SK-N-SH treated with all-trans-retinoic acid at 6 μM for 48 hours (cell line): ENCODE measurements at regions not wholly inside any gene's neighbourhood (a gene's known extent, or its start where the extent isn't known, plus 50 kb on each side); places are given as distances from the start of the nearest gene placed in this dataset.

ENCODE experiments used
- ATAC-seq: fragments of 200-7000 bp; cut with Tn5 transposase; 3 replicates; pipeline ENCODE4 v1.9.1; 2020; ENCODE audit warnings: mild to moderate bottlenecking, moderate library complexity
- ARNTL ChIP-seq: fragments of 450-650 bp; formaldehyde crosslinking; IDR thresholded peaks from 2 replicates; pipeline ENCODE4 v1.5.0; 2020; ENCODE audit warnings: low read depth, mild to moderate bottlenecking, moderate library complexity, borderline replicate concordance
- BACH2 ChIP-seq: fragments of 250-450 bp; sonication (Bioruptor Pico); IDR thresholded peaks from 2 replicates; pipeline ENCODE4 v1.9.0; 2021; ENCODE audit warnings: mild to moderate bottlenecking, borderline replicate concordance
- CSDC2 ChIP-seq: fragments of 250-450 bp; sonication (Bioruptor Pico); IDR thresholded peaks from 2 replicates; pipeline ENCODE4 v1.5.0; 2020; ENCODE audit warnings: mild to moderate bottlenecking, moderate library complexity
- ESRRG ChIP-seq: fragments of 250-450 bp; sonication (Bioruptor Pico); IDR thresholded peaks from 2 replicates; pipeline ENCODE4 v1.6.1; 2021; ENCODE audit warnings: mild to moderate bottlenecking
- GLIS3 ChIP-seq: fragments of 250-450 bp; sonication (Bioruptor Pico); IDR thresholded peaks from 2 replicates; pipeline ENCODE4 v1.5.0; 2020; ENCODE audit warnings: mild to moderate bottlenecking, moderate library complexity
- ISL1 ChIP-seq: fragments of 250-450 bp; sonication (Bioruptor Pico); IDR thresholded peaks from 2 replicates; pipeline ENCODE4 v2.1.2; 2022; ENCODE audit warnings: mild to moderate bottlenecking, moderate library complexity
- OSR1 ChIP-seq: fragments of 250-450 bp; sonication (Bioruptor Pico); IDR thresholded peaks from 2 replicates; pipeline ENCODE4 v1.8.0; 2022; ENCODE audit warnings: moderate library complexity, mild to moderate bottlenecking, inconsistent platforms
- PPARA ChIP-seq: fragments of 250-450 bp; sonication (Bioruptor Pico); IDR thresholded peaks from 2 replicates; pipeline ENCODE4 v1.5.0; 2020; ENCODE audit warnings: mild to moderate bottlenecking, borderline replicate concordance
- RARB ChIP-seq: fragments of 250-450 bp; sonication (Bioruptor Pico); IDR thresholded peaks from 2 replicates; pipeline ENCODE4 v1.8.0; 2021; ENCODE audit warnings: mild to moderate bottlenecking, moderate library complexity
- SNAI2 ChIP-seq: fragments of 250-450 bp; sonication (Bioruptor Pico); IDR thresholded peaks from 2 replicates; pipeline ENCODE4 v1.5.0; 2020; ENCODE audit warnings: mild to moderate bottlenecking, moderate library complexity
- TCF4 ChIP-seq: fragments of 250-450 bp; sonication (Bioruptor Pico); IDR thresholded peaks from 2 replicates; pipeline ENCODE4 v1.8.0; 2021; ENCODE audit warnings: mild to moderate bottlenecking, moderate library complexity, borderline replicate concordance
- ZC3H10 ChIP-seq: fragments of 250-450 bp; sonication (Bioruptor Pico); IDR thresholded peaks from 2 replicates; pipeline ENCODE4 v1.5.1; 2021; ENCODE audit warnings: mild to moderate bottlenecking, moderate library complexity
- ZFP3 ChIP-seq: fragments of 250-450 bp; sonication (Bioruptor Pico); IDR thresholded peaks from 2 replicates; pipeline ENCODE4 v1.5.0; 2020; ENCODE audit warnings: mild to moderate bottlenecking, moderate library complexity
- ZFP30 ChIP-seq: fragments of 450-650 bp; formaldehyde crosslinking; IDR thresholded peaks from 2 replicates; pipeline ENCODE4 v1.5.0; 2022; ENCODE audit warnings: mild to moderate bottlenecking, moderate library complexity
- ZNF565 ChIP-seq: fragments of 450-650 bp; formaldehyde crosslinking; conservative IDR thresholded peaks from 2 replicates; pipeline ENCODE4 v1.5.0; 2020; ENCODE audit warnings: low read depth, mild to moderate bottlenecking, moderate library complexity
- ZNF70 ChIP-seq: fragments of 450-650 bp; formaldehyde crosslinking; IDR thresholded peaks from 2 replicates; pipeline ENCODE4 v1.5.0; 2020; ENCODE audit warnings: mild to moderate bottlenecking, moderate library complexity
- ZNF8 ChIP-seq: fragments of 450-650 bp; formaldehyde crosslinking; IDR thresholded peaks from 2 replicates; pipeline ENCODE4 v1.5.0; 2020; ENCODE audit warnings: mild to moderate bottlenecking, moderate library complexity
- TF ChIP-seq, protein P1 (sequence below): fragments of 250-450 bp; sonication (Bioruptor Pico); IDR thresholded peaks from 2 replicates; pipeline ENCODE4 v1.5.1; 2020; ENCODE audit warnings: low read depth, mild to moderate bottlenecking, moderate library complexity
- TF ChIP-seq, protein P2 (sequence below): fragments of 250-450 bp; sonication (Bioruptor Pico); IDR thresholded peaks from 2 replicates; pipeline ENCODE4 v1.8.0; 2020; ENCODE audit warnings: mild to moderate bottlenecking, moderate library complexity, borderline replicate concordance
- TF ChIP-seq, protein P3 (sequence below): fragments of 250-450 bp; sonication (Bioruptor Pico); IDR thresholded peaks from 2 replicates; pipeline ENCODE4 v1.8.0; 2021; ENCODE audit warnings: low read depth, mild to moderate bottlenecking, moderate library complexity, borderline replicate concordance
- TF ChIP-seq, protein P4 (sequence below): fragments of 250-450 bp; sonication (Bioruptor Pico); IDR thresholded peaks from 2 replicates; pipeline ENCODE4 v1.5.1; 2021; ENCODE audit warnings: mild to moderate bottlenecking, moderate library complexity
- TF ChIP-seq, protein P5 (sequence below): fragments of 250-450 bp; sonication (Bioruptor Pico); IDR thresholded peaks from 2 replicates; pipeline ENCODE4 v1.5.0; 2020; ENCODE audit warnings: mild to moderate bottlenecking, moderate library complexity

DNA sequence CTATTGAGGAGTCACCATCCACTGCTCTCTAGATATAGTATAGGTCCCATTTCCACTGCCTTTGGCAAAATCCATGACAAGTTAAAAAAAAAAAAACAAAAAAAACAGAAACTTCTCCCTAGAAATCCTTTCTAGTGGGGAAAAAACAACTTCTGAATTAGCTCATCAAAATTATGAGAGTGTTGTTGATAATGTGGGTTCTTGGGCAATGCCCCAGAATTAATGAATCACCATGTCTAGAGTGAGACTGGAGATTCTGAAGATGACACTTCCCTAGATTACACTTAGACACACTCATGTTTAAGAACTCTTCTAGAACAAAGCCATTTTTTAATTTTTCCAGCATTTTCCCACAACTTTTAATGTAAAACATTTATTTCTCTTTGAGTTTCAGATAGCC lies 728.0 kb upstream of the C9orf72 start (continued):
- TF ChIP-seq, protein P1, sequence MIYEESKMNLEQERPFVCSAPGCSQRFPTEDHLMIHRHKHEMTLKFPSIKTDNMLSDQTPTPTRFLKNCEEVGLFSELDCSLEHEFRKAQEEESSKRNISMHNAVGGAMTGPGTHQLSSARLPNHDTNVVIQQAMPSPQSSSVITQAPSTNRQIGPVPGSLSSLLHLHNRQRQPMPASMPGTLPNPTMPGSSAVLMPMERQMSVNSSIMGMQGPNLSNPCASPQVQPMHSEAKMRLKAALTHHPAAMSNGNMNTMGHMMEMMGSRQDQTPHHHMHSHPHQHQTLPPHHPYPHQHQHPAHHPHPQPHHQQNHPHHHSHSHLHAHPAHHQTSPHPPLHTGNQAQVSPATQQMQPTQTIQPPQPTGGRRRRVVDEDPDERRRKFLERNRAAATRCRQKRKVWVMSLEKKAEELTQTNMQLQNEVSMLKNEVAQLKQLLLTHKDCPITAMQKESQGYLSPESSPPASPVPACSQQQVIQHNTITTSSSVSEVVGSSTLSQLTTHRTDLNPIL = no peak
- TF ChIP-seq GLIS3 (no peak), ARNTL (CRISPR knock-in tag) (no peak), OSR1 (no peak), ESRRG (CRISPR knock-in tag) (no peak), ZC3H10 (CRISPR knock-in tag) (no peak)

DNA sequence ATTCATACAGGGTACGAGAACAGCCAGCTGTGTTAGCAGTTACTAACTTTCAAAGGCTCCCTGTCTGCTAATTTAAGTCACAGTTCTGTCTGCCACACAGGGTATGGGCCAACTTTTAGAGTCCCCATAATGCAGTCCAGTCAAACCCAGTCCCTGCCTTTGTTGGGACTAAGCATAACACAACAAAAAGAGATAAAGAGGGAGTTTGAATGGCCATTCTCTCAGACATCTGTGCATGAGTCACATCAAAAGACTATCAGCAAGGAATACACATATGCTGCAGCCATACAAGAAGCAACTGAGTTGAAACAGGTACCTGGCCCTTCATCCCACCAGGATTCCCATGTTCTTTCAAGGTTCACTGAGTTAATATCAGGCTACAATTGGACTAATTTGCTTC lies 744.5 kb upstream of the C9orf72 start:
- TF ChIP-seq, protein P2, sequence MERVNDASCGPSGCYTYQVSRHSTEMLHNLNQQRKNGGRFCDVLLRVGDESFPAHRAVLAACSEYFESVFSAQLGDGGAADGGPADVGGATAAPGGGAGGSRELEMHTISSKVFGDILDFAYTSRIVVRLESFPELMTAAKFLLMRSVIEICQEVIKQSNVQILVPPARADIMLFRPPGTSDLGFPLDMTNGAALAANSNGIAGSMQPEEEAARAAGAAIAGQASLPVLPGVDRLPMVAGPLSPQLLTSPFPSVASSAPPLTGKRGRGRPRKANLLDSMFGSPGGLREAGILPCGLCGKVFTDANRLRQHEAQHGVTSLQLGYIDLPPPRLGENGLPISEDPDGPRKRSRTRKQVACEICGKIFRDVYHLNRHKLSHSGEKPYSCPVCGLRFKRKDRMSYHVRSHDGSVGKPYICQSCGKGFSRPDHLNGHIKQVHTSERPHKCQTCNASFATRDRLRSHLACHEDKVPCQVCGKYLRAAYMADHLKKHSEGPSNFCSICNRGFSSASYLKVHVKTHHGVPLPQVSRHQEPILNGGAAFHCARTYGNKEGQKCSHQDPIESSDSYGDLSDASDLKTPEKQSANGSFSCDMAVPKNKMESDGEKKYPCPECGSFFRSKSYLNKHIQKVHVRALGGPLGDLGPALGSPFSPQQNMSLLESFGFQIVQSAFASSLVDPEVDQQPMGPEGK = no peak
- no peak for TF ChIP-seq CSDC2 (CRISPR knock-in tag)
- no peak for TF ChIP-seq ZFP3 (CRISPR knock-in tag)
- TF ChIP-seq, protein P3, sequence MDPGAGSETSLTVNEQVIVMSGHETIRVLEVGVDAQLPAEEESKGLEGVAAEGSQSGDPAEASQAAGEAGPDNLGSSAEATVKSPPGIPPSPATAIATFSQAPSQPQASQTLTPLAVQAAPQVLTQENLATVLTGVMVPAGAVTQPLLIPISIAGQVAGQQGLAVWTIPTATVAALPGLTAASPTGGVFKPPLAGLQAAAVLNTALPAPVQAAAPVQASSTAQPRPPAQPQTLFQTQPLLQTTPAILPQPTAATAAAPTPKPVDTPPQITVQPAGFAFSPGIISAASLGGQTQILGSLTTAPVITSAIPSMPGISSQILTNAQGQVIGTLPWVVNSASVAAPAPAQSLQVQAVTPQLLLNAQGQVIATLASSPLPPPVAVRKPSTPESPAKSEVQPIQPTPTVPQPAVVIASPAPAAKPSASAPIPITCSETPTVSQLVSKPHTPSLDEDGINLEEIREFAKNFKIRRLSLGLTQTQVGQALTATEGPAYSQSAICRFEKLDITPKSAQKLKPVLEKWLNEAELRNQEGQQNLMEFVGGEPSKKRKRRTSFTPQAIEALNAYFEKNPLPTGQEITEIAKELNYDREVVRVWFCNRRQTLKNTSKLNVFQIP = no peak
- no peak for TF ChIP-seq TCF4 (CRISPR knock-in tag)
- no peak for TF ChIP-seq GLIS3
- no peak for TF ChIP-seq OSR1
- no peak for TF ChIP-seq PPARA
- no peak for TF ChIP-seq ARNTL (CRISPR knock-in tag)
- no peak for TF ChIP-seq RARB (CRISPR knock-in tag)
- no peak for TF ChIP-seq BACH2 (CRISPR knock-in tag)
- no peak for TF ChIP-seq ZC3H10 (CRISPR knock-in tag)
- no peak for TF ChIP-seq ESRRG (CRISPR knock-in tag)
- no peak for TF ChIP-seq ISL1
- TF ChIP-seq, protein P1 = no peak
- TF ChIP-seq ZFP30 = no peak
- no peak for TF ChIP-seq ZNF8 (CRISPR knock-in tag)
- no peak for TF ChIP-seq SNAI2
- TF ChIP-seq, protein P4, sequence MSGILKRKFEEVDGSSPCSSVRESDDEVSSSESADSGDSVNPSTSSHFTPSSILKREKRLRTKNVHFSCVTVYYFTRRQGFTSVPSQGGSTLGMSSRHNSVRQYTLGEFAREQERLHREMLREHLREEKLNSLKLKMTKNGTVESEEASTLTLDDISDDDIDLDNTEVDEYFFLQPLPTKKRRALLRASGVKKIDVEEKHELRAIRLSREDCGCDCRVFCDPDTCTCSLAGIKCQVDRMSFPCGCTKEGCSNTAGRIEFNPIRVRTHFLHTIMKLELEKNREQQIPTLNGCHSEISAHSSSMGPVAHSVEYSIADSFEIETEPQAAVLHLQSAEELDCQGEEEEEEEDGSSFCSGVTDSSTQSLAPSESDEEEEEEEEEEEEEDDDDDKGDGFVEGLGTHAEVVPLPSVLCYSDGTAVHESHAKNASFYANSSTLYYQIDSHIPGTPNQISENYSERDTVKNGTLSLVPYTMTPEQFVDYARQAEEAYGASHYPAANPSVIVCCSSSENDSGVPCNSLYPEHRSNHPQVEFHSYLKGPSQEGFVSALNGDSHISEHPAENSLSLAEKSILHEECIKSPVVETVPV (CRISPR knock-in tag) = no peak
- TF ChIP-seq, protein P5, sequence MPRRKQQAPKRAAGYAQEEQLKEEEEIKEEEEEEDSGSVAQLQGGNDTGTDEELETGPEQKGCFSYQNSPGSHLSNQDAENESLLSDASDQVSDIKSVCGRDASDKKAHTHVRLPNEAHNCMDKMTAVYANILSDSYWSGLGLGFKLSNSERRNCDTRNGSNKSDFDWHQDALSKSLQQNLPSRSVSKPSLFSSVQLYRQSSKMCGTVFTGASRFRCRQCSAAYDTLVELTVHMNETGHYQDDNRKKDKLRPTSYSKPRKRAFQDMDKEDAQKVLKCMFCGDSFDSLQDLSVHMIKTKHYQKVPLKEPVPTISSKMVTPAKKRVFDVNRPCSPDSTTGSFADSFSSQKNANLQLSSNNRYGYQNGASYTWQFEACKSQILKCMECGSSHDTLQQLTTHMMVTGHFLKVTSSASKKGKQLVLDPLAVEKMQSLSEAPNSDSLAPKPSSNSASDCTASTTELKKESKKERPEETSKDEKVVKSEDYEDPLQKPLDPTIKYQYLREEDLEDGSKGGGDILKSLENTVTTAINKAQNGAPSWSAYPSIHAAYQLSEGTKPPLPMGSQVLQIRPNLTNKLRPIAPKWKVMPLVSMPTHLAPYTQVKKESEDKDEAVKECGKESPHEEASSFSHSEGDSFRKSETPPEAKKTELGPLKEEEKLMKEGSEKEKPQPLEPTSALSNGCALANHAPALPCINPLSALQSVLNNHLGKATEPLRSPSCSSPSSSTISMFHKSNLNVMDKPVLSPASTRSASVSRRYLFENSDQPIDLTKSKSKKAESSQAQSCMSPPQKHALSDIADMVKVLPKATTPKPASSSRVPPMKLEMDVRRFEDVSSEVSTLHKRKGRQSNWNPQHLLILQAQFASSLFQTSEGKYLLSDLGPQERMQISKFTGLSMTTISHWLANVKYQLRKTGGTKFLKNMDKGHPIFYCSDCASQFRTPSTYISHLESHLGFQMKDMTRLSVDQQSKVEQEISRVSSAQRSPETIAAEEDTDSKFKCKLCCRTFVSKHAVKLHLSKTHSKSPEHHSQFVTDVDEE (CRISPR knock-in tag) = no peak
- no peak for ATAC-seq

DNA sequence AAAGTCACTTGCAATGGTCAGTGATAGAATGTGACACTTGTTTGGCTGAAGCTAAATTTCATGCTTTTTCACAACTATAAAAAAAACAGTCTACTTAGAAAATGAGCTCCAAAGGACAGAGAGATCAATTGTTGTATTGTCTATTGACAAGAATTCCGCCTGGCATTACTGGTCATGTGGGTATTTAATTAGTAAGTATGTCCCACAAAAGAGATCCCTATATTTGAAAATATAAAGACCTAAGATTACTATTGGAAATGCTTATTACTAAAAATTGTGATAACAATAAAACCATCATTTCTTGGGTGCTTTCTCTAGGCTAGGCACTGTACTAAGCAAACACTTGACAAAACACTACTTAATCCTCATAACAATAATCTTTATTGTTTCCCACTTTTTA lies 745.2 kb upstream of the C9orf72 start:
- no peak for ATAC-seq
- TF ChIP-seq ZC3H10 (CRISPR knock-in tag) = no peak
- TF ChIP-seq, protein P5 (CRISPR knock-in tag) = no peak
- TF ChIP-seq, protein P4 (CRISPR knock-in tag) = no peak
- no peak for TF ChIP-seq TCF4 (CRISPR knock-in tag)
- TF ChIP-seq, protein P3 = no peak
- TF ChIP-seq PPARA = no peak
- TF ChIP-seq GLIS3 = no peak
- no peak for TF ChIP-seq ZNF70 (CRISPR knock-in tag)
- no peak for TF ChIP-seq ZNF565 (CRISPR knock-in tag)
